Neural progenitor cell (in vitro differentiated cells): ENCODE measurements at regions not wholly inside any gene's neighbourhood (a gene's known extent, or its start where the extent isn't known, plus 50 kb on each side); places are given as distances from the start of the nearest gene placed in this dataset.

Experiments used
- EZH2phosphoT487 ChIP-seq: fragments of 200-600 bp; sonication (generic); IDR thresholded peaks from 2 replicates; pipeline ENCODE4 v1.6.1; 2017; ENCODE audit warnings: antibody characterized with exemption
- TF ChIP-seq, protein P1 (sequence below): fragments of 200-600 bp; sonication (generic); IDR thresholded peaks from 2 replicates; pipeline ENCODE4 v1.5.1; 2017; ENCODE audit warnings: antibody characterized with exemption, mild to moderate bottlenecking

DNA sequence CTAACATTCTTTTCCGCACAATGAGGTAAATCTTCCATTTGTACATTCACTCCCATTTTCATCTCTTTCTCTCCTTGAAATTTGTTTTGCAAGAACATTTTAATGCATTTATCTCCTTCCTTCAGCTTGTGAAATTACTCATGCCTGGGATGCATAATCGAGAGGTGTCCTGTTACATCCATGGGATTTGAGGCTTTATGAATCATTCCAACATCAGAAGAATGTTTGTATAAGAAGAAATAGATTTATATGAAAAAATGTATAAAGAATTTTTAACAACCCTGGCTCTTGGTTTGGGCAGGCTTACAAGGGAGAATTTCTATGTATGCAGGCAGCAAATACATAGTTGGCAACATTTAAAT lies 93.2 kb upstream of the MBNL1 start:
- TF ChIP-seq, protein P1, sequence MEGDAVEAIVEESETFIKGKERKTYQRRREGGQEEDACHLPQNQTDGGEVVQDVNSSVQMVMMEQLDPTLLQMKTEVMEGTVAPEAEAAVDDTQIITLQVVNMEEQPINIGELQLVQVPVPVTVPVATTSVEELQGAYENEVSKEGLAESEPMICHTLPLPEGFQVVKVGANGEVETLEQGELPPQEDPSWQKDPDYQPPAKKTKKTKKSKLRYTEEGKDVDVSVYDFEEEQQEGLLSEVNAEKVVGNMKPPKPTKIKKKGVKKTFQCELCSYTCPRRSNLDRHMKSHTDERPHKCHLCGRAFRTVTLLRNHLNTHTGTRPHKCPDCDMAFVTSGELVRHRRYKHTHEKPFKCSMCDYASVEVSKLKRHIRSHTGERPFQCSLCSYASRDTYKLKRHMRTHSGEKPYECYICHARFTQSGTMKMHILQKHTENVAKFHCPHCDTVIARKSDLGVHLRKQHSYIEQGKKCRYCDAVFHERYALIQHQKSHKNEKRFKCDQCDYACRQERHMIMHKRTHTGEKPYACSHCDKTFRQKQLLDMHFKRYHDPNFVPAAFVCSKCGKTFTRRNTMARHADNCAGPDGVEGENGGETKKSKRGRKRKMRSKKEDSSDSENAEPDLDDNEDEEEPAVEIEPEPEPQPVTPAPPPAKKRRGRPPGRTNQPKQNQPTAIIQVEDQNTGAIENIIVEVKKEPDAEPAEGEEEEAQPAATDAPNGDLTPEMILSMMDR = no peak
- no peak for TF ChIP-seq EZH2phosphoT487
